GM23338 (cell line): ENCODE measurements at regions not wholly inside any gene's neighbourhood (a gene's known extent, or its start where the extent isn't known, plus 50 kb on each side); places are given as distances from the start of the nearest gene placed in this dataset.

ENCODE experiments used
- ATAC-seq: fragments of 200-7000 bp; cut with Tn5 transposase; 3 replicates; pipeline ENCODE4 v1.9.1; 2020
- DNase-seq: peaks from one replicate; pipeline ENCODE4 v3.0.0-alpha.2; 2015; ENCODE audit warnings: low spot score
- H2AFZ ChIP-seq: fragments of 200-600 bp; sonication (generic); 2 replicates; pipeline ENCODE4 v1.8.0; 2016; ENCODE audit warnings: antibody characterized with exemption, mild to moderate bottlenecking, moderate library complexity
- H3F3A ChIP-seq: fragments of 200-600 bp; sonication (generic); replicated peaks from 2 replicates; pipeline ENCODE4 v1.8.0; 2017; ENCODE audit warnings: antibody characterized with exemption, mixed run types, low read depth
- H3K27ac ChIP-seq: fragments of 200-600 bp; sonication (generic); 2 replicates; pipeline ENCODE4 v1.6.1; 2016; ENCODE audit warnings: low read depth
- H3K27me3 ChIP-seq: fragments of 200-600 bp; sonication (generic); 2 replicates; pipeline ENCODE4 v1.8.0; 2016; ENCODE audit warnings: mild to moderate bottlenecking, mixed run types, moderate library complexity; ENCODE audit not compliant: insufficient read depth
- H3K36me3 ChIP-seq: fragments of 200-600 bp; sonication (generic); 2 replicates; pipeline ENCODE4 v1.8.0; 2016; ENCODE audit warnings: mild to moderate bottlenecking; ENCODE audit not compliant: insufficient read depth
- H3K4me1 ChIP-seq: fragments of 200-600 bp; sonication (generic); 2 replicates; pipeline ENCODE4 v1.8.0; 2016; ENCODE audit warnings: mild to moderate bottlenecking, moderate library complexity; ENCODE audit not compliant: insufficient read depth
- H3K4me2 ChIP-seq: fragments of 200-600 bp; sonication (generic); 2 replicates; pipeline ENCODE4 v1.7.1; 2017; ENCODE audit warnings: mixed run types
- H3K4me3 ChIP-seq: fragments of 200-600 bp; sonication (generic); 2 replicates; pipeline ENCODE4 v1.6.1; 2016; ENCODE audit warnings: mixed run types
- H3K79me2 ChIP-seq: fragments of 200-600 bp; sonication (generic); replicated peaks from 2 replicates; pipeline ENCODE4 v1.8.0; 2017; ENCODE audit warnings: mild to moderate bottlenecking; ENCODE audit not compliant: insufficient read depth
- H3K9me2 ChIP-seq: fragments of 200-600 bp; sonication (generic); 2 replicates; pipeline ENCODE4 v1.8.0; 2017; ENCODE audit not compliant: insufficient read depth
- H4K20me1 ChIP-seq: fragments of 200-600 bp; sonication (generic); replicated peaks from 2 replicates; pipeline ENCODE4 v1.8.0; 2017; ENCODE audit warnings: mild to moderate bottlenecking; ENCODE audit not compliant: insufficient read depth
- H3K27ac Mint-ChIP-seq: 2 replicates; pipeline ENCODE4 v1.8.0; 2020; ENCODE audit warnings: inconsistent platforms, mild to moderate bottlenecking, moderate library complexity, mixed read lengths
- H3K27me3 Mint-ChIP-seq: 3 replicates; pipeline ENCODE4 v1.8.0; 2022; ENCODE audit warnings: low read depth, mild to moderate bottlenecking, moderate library complexity, mixed read lengths, inconsistent platforms; ENCODE audit not compliant: insufficient read depth, poor library complexity
- H3K36me3 Mint-ChIP-seq: 3 replicates; pipeline ENCODE4 v1.8.0; 2021; ENCODE audit warnings: low read depth, mild to moderate bottlenecking, inconsistent platforms, moderate library complexity, mixed read lengths
- H3K4me1 Mint-ChIP-seq: 3 replicates; pipeline ENCODE4 v1.8.0; 2020; ENCODE audit warnings: mild to moderate bottlenecking, inconsistent platforms, mixed read lengths
- H3K4me3 Mint-ChIP-seq: 3 replicates; pipeline ENCODE4 v1.8.0; 2021; ENCODE audit warnings: moderate library complexity, mild to moderate bottlenecking, inconsistent platforms, mixed read lengths
- H3K9me3 Mint-ChIP-seq: 3 replicates; pipeline ENCODE4 v1.8.0; 2020; ENCODE audit warnings: moderate library complexity, mild to moderate bottlenecking, inconsistent platforms, mixed read lengths
- CREB1 ChIP-seq: fragments of 250-450 bp; sonication (Bioruptor Pico); IDR thresholded peaks from 2 replicates; pipeline ENCODE4 v1.5.0; 2020; ENCODE audit warnings: low read depth, mild to moderate bottlenecking, moderate library complexity
- CTCF ChIP-seq, 2 experiments: fragments of 200-600 bp in 1 of 2; sonication (generic) in 1 of 2; conservative IDR thresholded peaks; 2 replicates each; pipeline versions ENCODE4 v1.5.1 to v1.6.1; 2016 to 2017; ENCODE audit warnings: antibody characterized with exemption in 2 of 2, low read depth in 2 of 2, mild to moderate bottlenecking in 2 of 2, moderate library complexity in 1 of 2
- ETS1 ChIP-seq: IDR thresholded peaks from 2 replicates; pipeline ENCODE4 v1.6.1; 2016; ENCODE audit warnings: antibody characterized with exemption
- EZH2phosphoT487 ChIP-seq: fragments of 200-600 bp; sonication (generic); IDR thresholded peaks from one replicate; pipeline ENCODE4 v1.8.1; 2018; ENCODE audit warnings: antibody characterized with exemption; ENCODE audit not compliant: unreplicated experiment
- JUNB ChIP-seq: IDR thresholded peaks from one replicate; pipeline ENCODE4 v1.6.1; 2016; ENCODE audit warnings: antibody characterized with exemption; ENCODE audit not compliant: unreplicated experiment
- NANOG ChIP-seq: IDR thresholded peaks from 2 replicates; pipeline ENCODE4 v1.6.1; 2016; ENCODE audit warnings: antibody characterized with exemption, borderline replicate concordance
- POLR2AphosphoS5 ChIP-seq: IDR thresholded peaks from 2 replicates; pipeline ENCODE4 v1.6.1; 2016; ENCODE audit warnings: antibody characterized with exemption, low read depth
- STAT1 ChIP-seq: IDR thresholded peaks from one replicate; pipeline ENCODE4 v1.6.1; 2016; ENCODE audit warnings: antibody characterized with exemption; ENCODE audit not compliant: unreplicated experiment
- ZNF114 ChIP-seq: fragments of 250-450 bp; sonication (Bioruptor Pico); IDR thresholded peaks from 2 replicates; pipeline ENCODE4 v1.5.0; 2020; ENCODE audit warnings: mild to moderate bottlenecking, moderate library complexity
- ZNF331 ChIP-seq: fragments of 250-450 bp; sonication (Bioruptor Pico); IDR thresholded peaks from 2 replicates; pipeline ENCODE4 v1.5.0; 2020; ENCODE audit warnings: low read depth, mild to moderate bottlenecking, moderate library complexity
- TF ChIP-seq, protein P1 (sequence below): IDR thresholded peaks from one replicate; pipeline ENCODE4 v1.6.1; 2018; ENCODE audit warnings: antibody characterized with exemption; ENCODE audit not compliant: unreplicated experiment

DNA sequence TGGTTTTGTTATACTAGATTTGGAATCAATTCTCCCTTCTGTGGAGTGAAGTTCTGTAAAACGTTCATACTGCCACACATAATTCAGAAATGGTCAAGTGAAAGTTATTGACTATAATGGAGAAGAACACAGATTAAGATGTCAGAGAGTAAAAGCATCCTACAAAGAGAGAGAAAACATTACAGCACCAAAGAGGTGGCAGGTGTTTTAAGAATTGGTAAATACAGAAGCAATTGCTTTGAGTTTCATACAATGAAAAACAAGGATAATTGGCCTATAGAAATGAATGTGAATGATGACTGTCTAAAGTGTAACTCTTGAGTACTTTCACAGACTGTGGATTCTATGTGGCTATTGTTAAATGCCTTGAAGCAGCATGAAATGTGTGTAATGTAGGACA is 435.6 kb upstream of the SMIM31 start (continued):
- TF ChIP-seq, protein P1, sequence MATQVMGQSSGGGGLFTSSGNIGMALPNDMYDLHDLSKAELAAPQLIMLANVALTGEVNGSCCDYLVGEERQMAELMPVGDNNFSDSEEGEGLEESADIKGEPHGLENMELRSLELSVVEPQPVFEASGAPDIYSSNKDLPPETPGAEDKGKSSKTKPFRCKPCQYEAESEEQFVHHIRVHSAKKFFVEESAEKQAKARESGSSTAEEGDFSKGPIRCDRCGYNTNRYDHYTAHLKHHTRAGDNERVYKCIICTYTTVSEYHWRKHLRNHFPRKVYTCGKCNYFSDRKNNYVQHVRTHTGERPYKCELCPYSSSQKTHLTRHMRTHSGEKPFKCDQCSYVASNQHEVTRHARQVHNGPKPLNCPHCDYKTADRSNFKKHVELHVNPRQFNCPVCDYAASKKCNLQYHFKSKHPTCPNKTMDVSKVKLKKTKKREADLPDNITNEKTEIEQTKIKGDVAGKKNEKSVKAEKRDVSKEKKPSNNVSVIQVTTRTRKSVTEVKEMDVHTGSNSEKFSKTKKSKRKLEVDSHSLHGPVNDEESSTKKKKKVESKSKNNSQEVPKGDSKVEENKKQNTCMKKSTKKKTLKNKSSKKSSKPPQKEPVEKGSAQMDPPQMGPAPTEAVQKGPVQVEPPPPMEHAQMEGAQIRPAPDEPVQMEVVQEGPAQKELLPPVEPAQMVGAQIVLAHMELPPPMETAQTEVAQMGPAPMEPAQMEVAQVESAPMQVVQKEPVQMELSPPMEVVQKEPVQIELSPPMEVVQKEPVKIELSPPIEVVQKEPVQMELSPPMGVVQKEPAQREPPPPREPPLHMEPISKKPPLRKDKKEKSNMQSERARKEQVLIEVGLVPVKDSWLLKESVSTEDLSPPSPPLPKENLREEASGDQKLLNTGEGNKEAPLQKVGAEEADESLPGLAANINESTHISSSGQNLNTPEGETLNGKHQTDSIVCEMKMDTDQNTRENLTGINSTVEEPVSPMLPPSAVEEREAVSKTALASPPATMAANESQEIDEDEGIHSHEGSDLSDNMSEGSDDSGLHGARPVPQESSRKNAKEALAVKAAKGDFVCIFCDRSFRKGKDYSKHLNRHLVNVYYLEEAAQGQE, result no peak
- TF ChIP-seq ZNF331 (CRISPR knock-in tag) (no peak), ZNF114 (CRISPR knock-in tag) (no peak), NANOG (no peak), POLR2AphosphoS5 (no peak), JUNB (no peak), CREB1 (CRISPR knock-in tag) (no peak), CTCF (conservative IDR thresholded peaks at IDR 0.05; ENCODE audit: low read depth in 2 of 2) (no peak), STAT1 (no peak), ETS1 (no peak)

GRCh38 chr4:164319688-164320087 is 434.2 kb upstream of the SMIM31 start:
- Histone ChIP-seq H4K20me1 (no peaks in the 10 kb centered on the region), H3K4me2 (no peak overlapping the region), H3K4me3 (no peak overlapping the region), H3K79me2 (no peaks in the 10 kb centered on the region), H3K27me3 (no peaks in the 10 kb centered on the region), H3K4me1 (peaks cover 7% of the 10 kb centered on the region), H3K36me3 (no peaks in the 10 kb centered on the region), H3K27ac (no peak overlapping the region), H3F3A (no peaks in the 10 kb centered on the region), H2AFZ (no peak overlapping the region), H3K9me2 (no peaks in the 10 kb centered on the region; the same call in 1 of the 2 replicates)
- Mint-ChIP-seq H3K4me1 (peaks cover 6% of the 10 kb centered on the region; the same call in 2 of the 3 replicates), H3K4me3 (no peak overlapping the region), H3K27me3 (no peaks in the 10 kb centered on the region), H3K36me3 (no peaks in the 10 kb centered on the region), H3K9me3 (no peaks in the 10 kb centered on the region), H3K27ac (no peak overlapping the region)
- DNase-seq (no peak), ATAC-seq (no peak)
- TF ChIP-seq, protein P1, result no peak
- TF ChIP-seq EZH2phosphoT487 (no peak), POLR2AphosphoS5 (no peak)
